GM19468 (cell line): ENCODE measurements at regions not wholly inside any gene's neighbourhood (a gene's known extent, or its start where the extent isn't known, plus 50 kb on each side); places are given as distances from the start of the nearest gene placed in this dataset.
"Not testable (repeated sequence)": the region's sequence is repeated elsewhere in the genome, so short reads cannot be mapped to it uniquely, and the experiment has no call there.

Source experiments
- ATAC-seq: cut with Tn5 transposase; IDR thresholded peaks from one replicate; pipeline ENCODE4 v1.9.1; 2021; ENCODE audit warnings: mild to moderate bottlenecking, moderate library complexity, moderate number of reproducible peaks; ENCODE audit not compliant: unreplicated experiment; ENCODE audit errors: extremely low read depth

GRCh38 chr1:5151511-5151910, 497.1 kb downstream of the AJAP1 start:
- ATAC-seq = no peak

GRCh38 chr1:5150191-5150590, 495.8 kb downstream of the AJAP1 start:
- no peak for ATAC-seq

- no peak for ATAC-seq
Observed at GRCh38 chr1:5147806-5148205, 493.4 kb downstream of the AJAP1 start.

- no peak for ATAC-seq
Observed at GRCh38 chr1:5142389-5142788, 488.0 kb downstream of the AJAP1 start.

DNA sequence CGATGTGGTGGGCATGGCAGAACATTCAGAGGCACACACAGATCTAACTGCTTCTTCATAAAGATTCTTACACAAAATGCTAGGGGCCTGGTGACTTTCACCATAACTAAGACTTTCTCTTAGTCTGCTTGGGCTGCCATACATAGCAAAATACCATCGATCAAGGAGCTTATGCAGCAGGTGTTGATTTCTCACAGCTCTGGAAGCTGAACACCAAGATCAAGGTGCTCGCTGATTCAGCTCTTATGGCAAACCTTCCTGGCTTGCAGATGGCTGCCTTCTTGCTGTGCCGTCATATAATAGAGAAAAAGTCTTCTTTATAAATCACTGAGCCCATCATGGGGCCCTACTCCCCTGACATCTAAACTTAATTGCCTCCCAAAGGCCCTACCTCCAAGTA, 487.3 kb downstream of the AJAP1 start:
- ATAC-seq = no peak

GRCh38 chr1:5140962-5141361, 486.6 kb downstream of the AJAP1 start:
- no peak for ATAC-seq

DNA sequence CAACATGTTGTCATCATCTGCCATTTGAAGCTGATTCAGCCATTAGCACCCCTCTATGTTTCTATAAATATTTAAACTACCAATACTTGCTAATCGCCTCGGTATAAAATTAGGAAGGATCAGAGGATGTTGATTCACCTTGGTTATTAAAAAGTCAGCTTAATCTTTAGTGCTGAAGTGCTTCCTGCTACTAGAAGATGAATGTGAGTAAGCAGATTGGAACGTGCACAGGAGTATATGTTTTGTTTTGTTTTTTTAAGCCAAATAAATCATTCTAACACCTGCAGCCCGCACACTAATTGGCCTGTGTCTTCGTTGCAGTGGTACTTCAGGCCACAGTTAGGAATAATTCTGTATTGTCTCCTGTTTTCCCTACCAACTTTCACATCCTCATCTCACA, 485.7 kb downstream of the AJAP1 start:
- ATAC-seq = no peak

- no peak for ATAC-seq
Observed at GRCh38 chr1:5129746-5130355, 475.4 kb downstream of the AJAP1 start.

- ATAC-seq = no peak
Observed at GRCh38 chr1:5125208-5125607, 470.8 kb downstream of the AJAP1 start.

GRCh38 chr1:5120559-5120958, 466.1 kb downstream of the AJAP1 start:
- ATAC-seq = no peak

DNA sequence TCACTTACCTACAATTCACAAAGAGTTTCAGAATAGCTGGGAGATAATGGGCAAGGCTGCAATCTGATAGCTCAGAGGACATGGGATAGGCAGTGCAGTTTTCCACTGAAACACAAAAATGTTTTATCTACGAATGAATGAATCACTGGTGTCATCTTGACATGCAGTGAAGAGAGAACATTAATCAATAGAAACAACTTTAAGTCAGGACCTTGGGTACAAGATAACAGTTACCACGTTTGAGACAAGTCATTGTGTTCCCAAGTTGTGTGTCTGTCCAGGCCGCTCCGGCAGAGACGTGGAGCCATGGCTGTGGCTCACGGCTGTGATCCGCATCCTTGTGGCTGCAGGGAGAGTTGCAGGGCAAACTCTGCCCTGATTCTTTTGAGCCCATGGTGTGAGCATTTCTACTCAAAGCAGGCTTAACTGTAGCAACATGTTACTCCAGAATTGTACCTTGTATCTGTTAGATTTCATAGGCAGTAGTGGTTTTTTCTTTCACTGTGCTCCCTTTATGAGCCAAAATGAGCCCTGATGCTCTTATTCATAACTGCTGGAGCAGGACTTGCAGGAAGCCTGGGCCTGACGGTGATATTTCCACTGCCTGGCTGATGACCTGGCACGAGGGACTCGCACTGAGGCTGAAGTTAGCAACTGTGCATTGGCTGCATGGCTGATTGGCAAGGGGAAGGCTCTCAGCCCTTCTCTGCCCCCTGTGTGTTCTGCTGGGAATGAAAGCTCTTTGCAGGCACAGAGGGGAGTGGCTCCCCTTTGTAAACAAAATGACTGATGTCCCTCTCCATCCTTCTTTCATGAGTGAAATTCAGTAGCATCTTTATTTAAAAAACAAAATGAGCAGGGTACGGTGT, 465.2 kb downstream of the AJAP1 start:
- ATAC-seq = no peak

DNA sequence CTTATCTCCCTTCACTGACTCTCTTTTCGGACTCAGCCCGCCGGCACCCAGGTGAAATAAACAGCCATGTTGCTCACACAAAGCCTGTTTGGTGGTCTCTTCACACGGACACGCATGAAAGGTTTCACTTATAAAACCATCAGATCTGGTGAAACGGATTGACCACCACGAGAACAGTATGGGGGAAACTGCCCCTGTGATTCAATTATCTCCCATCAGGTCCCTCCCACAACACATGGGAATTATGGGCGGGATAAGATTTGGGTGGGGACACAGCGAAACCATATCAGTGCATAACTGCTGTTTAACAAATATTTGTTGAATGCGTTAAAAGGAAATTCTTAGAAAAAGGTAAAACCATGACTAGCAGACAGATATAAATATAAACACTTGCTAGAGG, 464.4 kb downstream of the AJAP1 start:
- not testable (repeated sequence) for ATAC-seq

DNA sequence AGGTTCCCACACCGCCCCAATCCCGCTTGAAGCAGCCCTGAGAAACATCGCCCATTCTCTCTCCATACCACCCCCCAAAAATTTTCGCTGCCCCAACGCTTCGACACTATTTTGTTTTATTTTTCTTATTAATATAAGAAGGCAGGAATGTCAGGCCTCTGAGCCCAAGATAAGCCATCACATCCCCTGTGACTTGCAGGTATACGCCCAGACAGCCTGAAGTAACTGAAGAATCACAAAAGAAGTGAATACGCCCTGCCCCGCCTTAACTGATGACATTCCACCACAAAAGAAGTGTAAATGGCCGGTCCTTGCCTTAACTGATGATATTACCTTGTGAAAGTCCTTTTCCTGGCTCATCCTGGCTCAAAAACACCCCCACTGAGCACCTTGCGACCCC, 463.9 kb downstream of the AJAP1 start:
- not testable (repeated sequence) for ATAC-seq

GRCh38 chr1:5111581-5111980, 457.2 kb downstream of the AJAP1 start:
- ATAC-seq = no peak

GRCh38 chr1:5110508-5110907, 456.1 kb downstream of the AJAP1 start:
- ATAC-seq = no peak

GRCh38 chr1:5109633-5110032, 455.2 kb downstream of the AJAP1 start:
- no peak for ATAC-seq

DNA sequence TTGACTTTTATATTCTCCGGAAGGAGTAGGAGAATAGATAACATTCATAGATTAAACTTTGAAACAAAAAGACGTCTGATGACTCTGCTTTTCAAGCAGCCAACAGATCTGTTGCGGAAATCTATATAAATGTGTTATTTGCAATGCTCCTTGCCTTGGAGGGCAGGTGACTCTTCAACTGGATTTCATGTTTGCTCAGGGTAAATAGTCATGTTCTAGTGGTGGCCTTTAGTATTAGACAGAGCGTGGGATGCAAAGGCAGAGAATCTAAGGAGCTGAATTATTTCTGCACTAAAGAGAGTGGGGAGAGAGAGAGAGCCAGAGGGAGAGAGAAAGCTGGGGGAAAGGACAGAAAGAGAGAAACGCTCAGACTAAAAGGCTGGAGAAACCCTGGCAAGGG, 454.3 kb downstream of the AJAP1 start:
- no peak for ATAC-seq

- no peak for ATAC-seq
Observed at GRCh38 chr1:5105744-5106143, 451.3 kb downstream of the AJAP1 start.

DNA sequence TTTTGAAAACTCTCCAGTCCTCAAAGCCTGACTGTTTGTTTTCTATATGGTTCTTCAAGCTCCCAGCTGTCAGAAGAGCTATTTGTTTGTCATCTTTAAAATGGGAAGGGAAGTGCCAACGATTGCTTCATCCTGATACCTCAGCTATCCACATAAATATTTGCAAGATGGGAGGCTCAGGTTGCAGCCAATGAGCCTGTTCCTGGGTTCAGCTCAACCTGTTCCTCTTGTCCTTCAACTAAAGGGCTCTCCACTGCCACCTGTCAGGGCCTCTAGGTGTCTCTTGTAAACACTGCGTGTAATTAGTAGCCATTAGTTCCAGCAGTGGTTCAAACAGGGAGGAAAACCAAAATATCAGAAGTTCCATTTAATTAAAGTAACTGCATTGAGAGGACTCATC, 445.1 kb downstream of the AJAP1 start:
- ATAC-seq = no peak

- ATAC-seq = no peak
Observed at GRCh38 chr1:5098981-5099385, 444.6 kb downstream of the AJAP1 start.

- ATAC-seq = no peak
Observed at GRCh38 chr1:5093042-5093441, 438.6 kb downstream of the AJAP1 start.

DNA sequence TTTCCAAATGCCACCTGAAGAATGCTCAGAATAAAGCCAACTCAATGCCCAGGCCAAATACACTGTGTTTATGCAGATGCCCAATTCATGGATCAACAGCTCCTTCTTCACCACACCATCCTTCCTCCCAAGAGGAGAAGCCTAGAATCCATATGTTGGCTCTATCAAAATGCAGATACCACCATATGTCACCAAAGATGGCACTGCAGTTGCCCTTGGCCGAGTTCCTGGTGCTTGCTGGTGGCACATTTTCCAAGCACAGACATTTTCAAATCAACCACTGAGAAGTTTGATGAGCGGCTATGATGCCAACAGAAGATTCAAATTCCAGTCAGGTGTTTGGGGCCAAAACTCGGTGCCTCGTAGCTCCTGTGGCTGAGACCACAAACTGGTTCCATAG, 430.3 kb downstream of the AJAP1 start:
- no peak for ATAC-seq
